Mesenchymal stem cell (in vitro differentiated cells and primary cell): ENCODE measurements at regions not wholly inside any gene's neighbourhood (a gene's known extent, or its start where the extent isn't known, plus 50 kb on each side); places are given as distances from the start of the nearest gene placed in this dataset.
"Not testable (repeated sequence)": the region's sequence is repeated elsewhere in the genome, so short reads cannot be mapped to it uniquely, and the experiment has no call there.

Experiments
- DNase-seq: peaks from one replicate; pipeline ENCODE4 v3.0.0-alpha.2; 2013
- H2AFZ ChIP-seq: one replicate; pipeline ENCODE4 v1.6.1; 2013; ENCODE audit warnings: low read depth, mild to moderate bottlenecking, control low read depth, inconsistent platforms, low read length, moderate library complexity
- H2AK5ac ChIP-seq: 2 replicates; pipeline ENCODE4 v1.6.1; 2013; ENCODE audit warnings: low read length, moderate library complexity, mild to moderate bottlenecking, inconsistent platforms; ENCODE audit not compliant: severe bottlenecking
- H2BK120ac ChIP-seq: one replicate; pipeline ENCODE4 v1.6.1; 2013; ENCODE audit warnings: low read depth, mild to moderate bottlenecking, inconsistent platforms, low read length, moderate library complexity
- H2BK12ac ChIP-seq, 2 experiments: one replicate each; pipeline ENCODE4 v1.6.1; 2013; ENCODE audit warnings: inconsistent platforms in 2 of 2, low read length in 2 of 2, mild to moderate bottlenecking in 2 of 2, moderate library complexity in 2 of 2, control low read depth in 1 of 2
- H2BK15ac ChIP-seq: one replicate; pipeline ENCODE4 v1.6.1; 2013; ENCODE audit warnings: mild to moderate bottlenecking, low read depth, inconsistent platforms; ENCODE audit not compliant: poor library complexity, severe bottlenecking
- H2BK5ac ChIP-seq: 2 replicates; pipeline ENCODE4 v1.6.1; 2013; ENCODE audit warnings: low read depth, mild to moderate bottlenecking, low read length, control low read depth, inconsistent platforms; ENCODE audit not compliant: poor library complexity, severe bottlenecking
- H3K14ac ChIP-seq, 2 experiments: one replicate each; pipeline ENCODE4 v1.6.1; 2013; ENCODE audit warnings: inconsistent platforms in 2 of 2, low read length in 2 of 2, control low read depth in 1 of 2, mild to moderate bottlenecking in 1 of 2, moderate library complexity in 1 of 2
- H3K18ac ChIP-seq, 2 experiments: one replicate each; pipeline ENCODE4 v1.6.1; 2013; ENCODE audit warnings: inconsistent platforms in 2 of 2, low read length in 2 of 2, control low read depth in 1 of 2, low read depth in 1 of 2, mild to moderate bottlenecking in 1 of 2
- H3K23ac ChIP-seq, 2 experiments: one replicate each; pipeline ENCODE4 v1.6.1; 2013; ENCODE audit warnings: inconsistent platforms in 2 of 2, low read length in 2 of 2, mild to moderate bottlenecking in 2 of 2, moderate library complexity in 2 of 2, control low read depth in 1 of 2
- H3K27ac ChIP-seq: 2 replicates; pipeline ENCODE4 v1.5.1; 2013; ENCODE audit warnings: mild to moderate bottlenecking, moderate library complexity, low read length, control low read depth, inconsistent platforms; ENCODE audit not compliant: poor library complexity, severe bottlenecking
- H3K27me3 ChIP-seq, 2 experiments: 2 replicates each; pipeline versions ENCODE4 v1.6.1 to v1.7.0; 2013; ENCODE audit warnings: low read length in 2 of 2, mild to moderate bottlenecking in 2 of 2, moderate library complexity in 2 of 2, control low read depth in 1 of 2, inconsistent platforms in 1 of 2; ENCODE audit not compliant: control insufficient read depth in 1 of 2, insufficient read depth in 1 of 2
- H3K36me3 ChIP-seq, 2 experiments: 2 replicates each; pipeline versions ENCODE4 v1.6.1 to v1.7.0; 2013; ENCODE audit warnings: low read length in 2 of 2, control low read depth in 1 of 2, inconsistent platforms in 1 of 2, low read depth in 1 of 2, mild to moderate bottlenecking in 1 of 2; ENCODE audit not compliant: insufficient read depth in 2 of 2, control insufficient read depth in 1 of 2
- H3K4ac ChIP-seq, 2 experiments: one replicate each; pipeline ENCODE4 v1.6.1; 2013; ENCODE audit warnings: inconsistent platforms in 2 of 2, low read length in 2 of 2, mild to moderate bottlenecking in 2 of 2, moderate library complexity in 2 of 2, control low read depth in 1 of 2, low read depth in 1 of 2
- H3K4me1 ChIP-seq: 2 replicates; pipeline ENCODE4 v1.6.1; 2013; ENCODE audit warnings: low read depth, low read length, control low read depth; ENCODE audit not compliant: control insufficient read depth, insufficient read depth
- H3K4me2 ChIP-seq: 2 replicates; pipeline ENCODE4 v1.6.1; 2013; ENCODE audit warnings: low read length, mild to moderate bottlenecking, inconsistent platforms; ENCODE audit not compliant: poor library complexity, severe bottlenecking
- H3K4me3 ChIP-seq, 2 experiments: 2 replicates each; pipeline versions ENCODE4 v1.5.1 to v1.7.0; 2013; ENCODE audit warnings: low read length in 2 of 2, mild to moderate bottlenecking in 2 of 2, control low read depth in 1 of 2, low read depth in 1 of 2; ENCODE audit not compliant: insufficient read depth in 1 of 2
- H3K79me1 ChIP-seq: replicated peaks from 2 replicates; pipeline ENCODE4 v1.6.1; 2013; ENCODE audit warnings: mild to moderate bottlenecking, control low read depth, low read length, inconsistent platforms; ENCODE audit not compliant: poor library complexity, severe bottlenecking
- H3K9ac ChIP-seq: 2 replicates; pipeline ENCODE4 v1.7.0; 2013; ENCODE audit warnings: mild to moderate bottlenecking, low read length, moderate library complexity
- H3K9me3 ChIP-seq: 2 replicates; pipeline ENCODE4 v1.7.0; 2013; ENCODE audit warnings: mild to moderate bottlenecking, low read length; ENCODE audit not compliant: control insufficient read depth
- H4K8ac ChIP-seq: one replicate; pipeline ENCODE4 v1.6.1; 2013; ENCODE audit warnings: inconsistent platforms, mild to moderate bottlenecking, low read length, moderate library complexity
- H4K91ac ChIP-seq: one replicate; pipeline ENCODE4 v1.6.1; 2013; ENCODE audit warnings: mild to moderate bottlenecking, low read length, inconsistent platforms
- WGBS: methylation state at CpG from one replicate; pipeline ENCODE4 v1.1.7; 2013; ENCODE audit warnings: mixed read lengths; 5-methylcytosine and 5-hydroxymethylcytosine counted together

DNA sequence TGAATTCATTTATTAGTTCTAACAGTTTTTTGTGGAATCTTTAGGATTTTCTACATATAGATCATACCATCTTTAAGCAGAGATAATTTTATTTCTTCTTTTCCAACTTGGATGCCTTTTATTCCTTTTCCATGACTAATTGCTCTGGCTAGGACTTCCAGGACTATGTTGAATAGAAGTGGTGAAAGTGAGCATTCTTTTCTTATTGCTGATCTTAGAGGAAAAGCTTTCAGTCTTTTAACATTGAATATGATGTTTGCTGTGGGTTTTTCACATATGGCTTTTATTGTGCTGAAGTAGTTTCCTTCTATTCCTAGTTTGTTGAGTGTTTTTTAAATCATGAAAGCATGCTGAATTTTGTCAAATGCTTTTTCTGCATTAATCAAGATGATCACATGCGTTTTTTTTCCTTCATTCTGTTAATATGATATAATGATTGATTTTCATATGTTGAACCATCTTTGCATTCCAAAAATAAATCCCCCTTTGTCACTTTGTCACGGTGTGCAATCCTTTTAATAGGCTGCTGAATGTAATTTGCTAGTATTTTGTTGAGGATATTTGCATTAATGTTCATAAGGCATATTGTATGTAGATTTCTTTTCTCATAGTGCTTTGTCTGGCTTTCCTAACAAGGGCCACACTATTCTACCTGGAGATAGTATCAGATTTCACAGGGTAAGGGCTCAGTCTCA, 92.9 kb downstream of the ZNF467 start:
- no peak overlapping the region for H3K27ac ChIP-seq
- H3K4me2 ChIP-seq: no peak overlapping the region
- H4K8ac ChIP-seq: no peak overlapping the region
- no peak overlapping the region for H2BK120ac ChIP-seq
- no peak overlapping the region for H3K9ac ChIP-seq
- H3K4me1 ChIP-seq: no peaks in the 10 kb centered on the region
- no peaks in the 10 kb centered on the region for H3K36me3 ChIP-seq
- WGBS: no CpG with 5 or more reads among the region's 2 CpGs
- no peak overlapping the region for H4K91ac ChIP-seq
- no peaks in the 10 kb centered on the region for H3K9me3 ChIP-seq
- H3K79me1 ChIP-seq: no peaks in the 10 kb centered on the region
- H2AK5ac ChIP-seq: no peak overlapping the region
- no peak overlapping the region for H2BK12ac ChIP-seq
- H2AFZ ChIP-seq: no peak overlapping the region
- peaks cover 0 to 16% of the 10 kb centered on the region in 2 experiments for H3K27me3 ChIP-seq
- no peak overlapping the region for H3K14ac ChIP-seq
- H3K23ac ChIP-seq: no peak overlapping the region
- H2BK15ac ChIP-seq: no peak overlapping the region
- DNase-seq: no peak
- H2BK5ac ChIP-seq: no peak overlapping the region
- no peak overlapping the region for H3K4ac ChIP-seq
- no peak overlapping the region for H3K18ac ChIP-seq
- H3K4me3 ChIP-seq: no peak overlapping the region

DNA sequence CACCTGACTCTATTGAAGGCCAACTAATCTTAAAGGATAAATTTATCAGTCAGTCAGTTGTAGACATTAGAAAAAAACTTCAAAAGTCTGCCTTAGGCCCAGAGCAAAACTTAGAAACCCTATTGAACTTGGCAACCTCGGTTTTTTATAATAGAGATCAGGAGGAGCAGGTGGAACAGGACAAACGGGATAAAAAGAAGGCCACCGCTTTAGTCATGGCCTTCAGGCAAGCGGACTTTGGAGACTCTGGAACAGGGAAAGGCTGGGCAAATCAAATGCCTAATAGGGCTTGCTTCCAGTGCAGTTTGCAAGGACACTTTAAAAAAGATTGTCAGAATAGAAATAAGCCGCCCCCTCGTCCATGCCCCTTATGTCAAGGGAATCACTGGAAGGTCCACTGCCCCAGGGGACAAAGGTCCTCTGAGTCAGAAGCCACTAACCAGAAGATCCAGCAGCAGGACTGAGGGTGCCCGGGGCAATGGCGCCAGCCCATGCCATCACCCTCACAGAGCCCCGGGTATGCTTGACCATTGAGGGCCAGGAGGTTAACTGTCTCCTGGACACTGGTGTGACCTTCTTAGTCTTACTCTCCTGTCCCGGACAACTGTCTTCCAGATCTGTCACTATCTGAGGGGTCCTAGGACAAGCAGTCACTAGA, 98.5 kb downstream of the ZNF467 start:
- peaks cover 15 to 23% of the 10 kb centered on the region in 2 experiments for H3K27me3 ChIP-seq
- DNase-seq: not testable (repeated sequence)

DNA sequence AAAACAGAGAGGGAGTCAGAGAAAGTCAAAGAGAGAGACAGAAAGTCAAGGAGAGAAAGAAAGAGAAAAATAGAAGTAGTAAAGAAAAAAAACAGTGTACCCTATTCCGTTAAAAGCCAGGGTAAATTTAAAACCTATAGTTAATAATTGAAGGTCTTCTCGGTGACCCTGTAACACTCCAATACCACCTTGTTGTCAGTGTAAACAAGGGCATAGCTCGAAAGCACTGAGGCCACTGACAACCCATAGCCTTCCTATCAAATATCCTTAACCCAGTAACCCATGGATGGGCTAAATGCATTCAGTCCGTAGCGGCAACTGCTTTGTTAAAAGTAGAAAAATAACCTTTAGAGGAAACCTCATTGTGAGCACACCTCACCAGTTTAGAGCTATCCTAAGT, 100.4 kb downstream of the ZNF467 start:
- no peak overlapping the region for H2AFZ ChIP-seq
- no peak overlapping the region for H4K8ac ChIP-seq
- H3K36me3 ChIP-seq: no peaks in the 10 kb centered on the region
- H4K91ac ChIP-seq: no peak overlapping the region
- no peak overlapping the region for H3K18ac ChIP-seq
- no peak overlapping the region for H3K23ac ChIP-seq
- H2BK5ac ChIP-seq: no peak overlapping the region
- WGBS: 78% methylated on average over 5 of the region's 5 CpGs
- no peak overlapping the region for H3K14ac ChIP-seq
- no peak overlapping the region for H3K4me2 ChIP-seq
- no peak overlapping the region for H3K4me3 ChIP-seq
- H2BK120ac ChIP-seq: no peak overlapping the region
- no peak overlapping the region for H3K9ac ChIP-seq
- H2AK5ac ChIP-seq: no peak overlapping the region
- H2BK12ac ChIP-seq: no peak overlapping the region
- no peaks in the 10 kb centered on the region for H3K9me3 ChIP-seq
- H3K4ac ChIP-seq: no peak overlapping the region
- H2BK15ac ChIP-seq: no peak overlapping the region
- no peak for DNase-seq
- no peaks in the 10 kb centered on the region for H3K4me1 ChIP-seq
- H3K79me1 ChIP-seq: no peaks in the 10 kb centered on the region
- H3K27ac ChIP-seq: no peak overlapping the region
- peaks cover 15 to 23% of the 10 kb centered on the region in 2 experiments for H3K27me3 ChIP-seq

More for the DNA sequence above, 98.5 kb downstream of the ZNF467 start:
- H3K4ac ChIP-seq, H2AFZ ChIP-seq, H3K36me3 ChIP-seq, H2BK12ac ChIP-seq, H3K27ac ChIP-seq, H3K9ac ChIP-seq, H3K4me1 ChIP-seq, H3K14ac ChIP-seq, H2BK15ac ChIP-seq, H2BK120ac ChIP-seq, H4K91ac ChIP-seq, H3K23ac ChIP-seq, H3K79me1 ChIP-seq, H2AK5ac ChIP-seq, H3K9me3 ChIP-seq, H3K4me2 ChIP-seq, H2BK5ac ChIP-seq, H3K18ac ChIP-seq, H4K8ac ChIP-seq, H3K4me3 ChIP-seq: not testable (repeated sequence)
- 85% methylated on average over 10 of the region's 10 CpGs for WGBS

- H3K4me3 ChIP-seq: peak overlapping the region in 1 of 2 experiments; percentile 8
- H3K14ac ChIP-seq: no peak overlapping the region
Observed at GRCh38 chr7:149670288-149670687, 103.1 kb downstream of the ZNF467 start.

More at GRCh38 chr7:149670288-149670687, 103.1 kb downstream of the ZNF467 start:
- peak; percentile 11 for DNase-seq
- Histone ChIP-seq H2BK5ac (no peak overlapping the region), H2AFZ (no peak overlapping the region), H2BK120ac (no peak overlapping the region), H3K23ac (no peak overlapping the region), H3K4ac (no peak overlapping the region), H3K9ac (no peak overlapping the region), H2AK5ac (no peak overlapping the region), H3K27me3 (peaks cover 22 to 23% of the 10 kb centered on the region in 2 experiments), H3K9me3 (no peaks in the 10 kb centered on the region), H2BK15ac (no peak overlapping the region), H3K36me3 (no peaks in the 10 kb centered on the region), H2BK12ac (no peak overlapping the region), H3K4me1 (no peaks in the 10 kb centered on the region), H3K18ac (no peak overlapping the region), H4K8ac (no peak overlapping the region), H3K79me1 (no peaks in the 10 kb centered on the region), H4K91ac (no peak overlapping the region), H3K27ac (no peak overlapping the region), H3K4me2 (no peak overlapping the region)
- 33% methylated on average over 1 of the region's 1 CpG for WGBS
